Tibial nerve (tissue), 4 donors: ENCODE measurements at regions not wholly inside any gene's neighbourhood (a gene's known extent, or its start where the extent isn't known, plus 50 kb on each side); places are given as distances from the start of the nearest gene placed in this dataset.

Experiments
- EP300 ChIP-seq, 2 donors: sonication (generic); formaldehyde crosslinking; IDR thresholded peaks; one replicate each; pipeline ENCODE4 v1.6.1; 2017; ENCODE audit warnings: antibody characterized with exemption in 2 of 2, mild to moderate bottlenecking in 1 of 2
- POLR2A ChIP-seq, 2 donors: fragments of 450-650 bp; IDR thresholded peaks; one replicate each; pipeline ENCODE4 v1.6.1; 2017; ENCODE audit warnings: antibody characterized with exemption in 2 of 2, mild to moderate bottlenecking in 2 of 2, moderate library complexity in 2 of 2
- TF ChIP-seq, protein P1 (sequence below), 5 experiments: fragments of 200-600 bp in 3 of 5; fragments of 450-650 bp in 2 of 5; sonication (generic) in 3 of 5; IDR thresholded peaks; one replicate each; pipeline ENCODE4 v1.5.1; 2016 to 2019; ENCODE audit warnings: antibody characterized with exemption in 5 of 5, mild to moderate bottlenecking in 3 of 5, moderate library complexity in 2 of 5

DNA sequence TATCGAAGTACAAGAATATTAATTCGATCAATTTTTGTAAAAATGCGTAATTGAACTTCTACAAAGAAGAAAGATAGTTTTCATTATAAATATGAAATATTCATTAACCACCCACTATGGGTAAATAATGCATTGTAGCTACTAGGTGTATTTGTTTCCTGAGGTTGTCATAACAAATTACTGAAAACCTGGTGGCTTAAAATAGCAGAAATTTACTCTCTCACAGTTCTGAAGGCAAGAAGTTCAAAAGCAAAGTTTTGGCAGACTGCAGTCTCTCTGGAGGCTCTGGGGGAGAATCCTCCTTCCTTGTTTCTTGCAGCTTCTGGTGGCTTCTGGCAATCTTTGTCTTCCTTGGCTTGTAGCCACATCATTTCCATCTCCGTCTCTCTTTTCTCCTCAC is 99.2 kb upstream of the MIR17HG start:
- TF ChIP-seq, protein P1, sequence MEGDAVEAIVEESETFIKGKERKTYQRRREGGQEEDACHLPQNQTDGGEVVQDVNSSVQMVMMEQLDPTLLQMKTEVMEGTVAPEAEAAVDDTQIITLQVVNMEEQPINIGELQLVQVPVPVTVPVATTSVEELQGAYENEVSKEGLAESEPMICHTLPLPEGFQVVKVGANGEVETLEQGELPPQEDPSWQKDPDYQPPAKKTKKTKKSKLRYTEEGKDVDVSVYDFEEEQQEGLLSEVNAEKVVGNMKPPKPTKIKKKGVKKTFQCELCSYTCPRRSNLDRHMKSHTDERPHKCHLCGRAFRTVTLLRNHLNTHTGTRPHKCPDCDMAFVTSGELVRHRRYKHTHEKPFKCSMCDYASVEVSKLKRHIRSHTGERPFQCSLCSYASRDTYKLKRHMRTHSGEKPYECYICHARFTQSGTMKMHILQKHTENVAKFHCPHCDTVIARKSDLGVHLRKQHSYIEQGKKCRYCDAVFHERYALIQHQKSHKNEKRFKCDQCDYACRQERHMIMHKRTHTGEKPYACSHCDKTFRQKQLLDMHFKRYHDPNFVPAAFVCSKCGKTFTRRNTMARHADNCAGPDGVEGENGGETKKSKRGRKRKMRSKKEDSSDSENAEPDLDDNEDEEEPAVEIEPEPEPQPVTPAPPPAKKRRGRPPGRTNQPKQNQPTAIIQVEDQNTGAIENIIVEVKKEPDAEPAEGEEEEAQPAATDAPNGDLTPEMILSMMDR (IDR thresholded peaks at IDR 0.05) = no peak
- TF ChIP-seq POLR2A (IDR thresholded peaks at IDR 0.05) = no peak
- TF ChIP-seq EP300 (IDR thresholded peaks at IDR 0.05) = no peak
